Lung (tissue), 11 donors: ENCODE measurements at regions not wholly inside any gene's neighbourhood (a gene's known extent, or its start where the extent isn't known, plus 50 kb on each side); places are given as distances from the start of the nearest gene placed in this dataset.

Experiments
- ATAC-seq: fragments of 200-7000 bp; cut with Tn5 transposase; one replicate; pipeline ENCODE4 v1.9.1; 2020; ENCODE audit warnings: moderate number of reproducible peaks; ENCODE audit not compliant: insufficient read depth, low FRiP score
- DNase-seq, 3 donors: peaks; one replicate each; pipeline ENCODE4 v3.0.0-alpha.2; 2013 to 2017
- H3K27ac ChIP-seq, 2 donors: one replicate each; pipeline ENCODE4 v1.5.1; 2013; ENCODE audit warnings: mild to moderate bottlenecking in 2 of 2, moderate library complexity in 2 of 2, control low read depth in 1 of 2, inconsistent platforms in 1 of 2, low read depth in 1 of 2, low read length in 1 of 2
- H3K27me3 ChIP-seq, 3 donors: one replicate each; pipeline ENCODE4 v1.5.1; 2013; ENCODE audit warnings: low read length in 2 of 3; ENCODE audit not compliant: control insufficient read depth in 3 of 3, insufficient read depth in 3 of 3
- H3K36me3 ChIP-seq, 4 donors: one replicate each; pipeline ENCODE4 v1.5.1; 2013; ENCODE audit warnings: low read length in 4 of 4, mild to moderate bottlenecking in 1 of 4, moderate library complexity in 1 of 4; ENCODE audit not compliant: control insufficient read depth in 4 of 4, insufficient read depth in 4 of 4
- H3K4me1 ChIP-seq, 5 donors: one replicate each; pipeline ENCODE4 v1.5.1; 2013; ENCODE audit warnings: low read length in 5 of 5, mild to moderate bottlenecking in 2 of 5, moderate library complexity in 1 of 5; ENCODE audit not compliant: control insufficient read depth in 5 of 5, insufficient read depth in 5 of 5
- H3K4me3 ChIP-seq: one replicate; pipeline ENCODE4 v1.5.1; 2013; ENCODE audit warnings: mild to moderate bottlenecking, control low read depth, moderate library complexity
- H3K9ac ChIP-seq, 2 donors: one replicate each; pipeline ENCODE4 v1.5.1; 2013; ENCODE audit warnings: low read length in 2 of 2, control low read depth in 1 of 2; ENCODE audit not compliant: insufficient read depth in 1 of 2
- H3K9me3 ChIP-seq, 4 donors: one replicate each; pipeline ENCODE4 v1.5.1; 2013; ENCODE audit warnings: low read length in 3 of 4, mild to moderate bottlenecking in 1 of 4, moderate library complexity in 1 of 4; ENCODE audit not compliant: control insufficient read depth in 4 of 4, insufficient read depth in 3 of 4
- WGBS, 2 donors: extraction: QIAGEN DNeasy Blood & Tissue Kit; methylation state at CpG; one replicate each; pipeline ENCODE4 v1.1.7; 2013; 5-methylcytosine and 5-hydroxymethylcytosine counted together
- TF ChIP-seq, protein P1 (sequence below): IDR thresholded peaks from 2 replicates; pipeline ENCODE4 v1.5.1; 2012; ENCODE audit warnings: mild to moderate bottlenecking; ENCODE audit errors: control extremely low read depth, extremely low read depth
- donor health status: control.
- donor health status: control.
- donor health status: Bipolar disorder and iron deficiency.
- donor health status: healthy.
- donor health status: DM: yes; HTN: yes; CAD: no.

GRCh38 chrX:133475521-133475920, 60.2 kb upstream of the GPC4 start:
- 67 to 75% methylated on average over 1 of the region's 1 CpG for WGBS, 2 donors
- Histone ChIP-seq H3K9ac (no peak overlapping the region), H3K9me3 (no peaks in the 10 kb centered on the region), H3K4me1 (peaks cover 0 to 7% (median 0%) of the 10 kb centered on the region in 5 donors), H3K4me3 (no peak overlapping the region), H3K27ac (no peak overlapping the region), H3K27me3 (peaks cover under 1 to 7% (median 4%) of the 10 kb centered on the region in 3 donors), H3K36me3 (no peaks in the 10 kb centered on the region)
- TF ChIP-seq, protein P1, sequence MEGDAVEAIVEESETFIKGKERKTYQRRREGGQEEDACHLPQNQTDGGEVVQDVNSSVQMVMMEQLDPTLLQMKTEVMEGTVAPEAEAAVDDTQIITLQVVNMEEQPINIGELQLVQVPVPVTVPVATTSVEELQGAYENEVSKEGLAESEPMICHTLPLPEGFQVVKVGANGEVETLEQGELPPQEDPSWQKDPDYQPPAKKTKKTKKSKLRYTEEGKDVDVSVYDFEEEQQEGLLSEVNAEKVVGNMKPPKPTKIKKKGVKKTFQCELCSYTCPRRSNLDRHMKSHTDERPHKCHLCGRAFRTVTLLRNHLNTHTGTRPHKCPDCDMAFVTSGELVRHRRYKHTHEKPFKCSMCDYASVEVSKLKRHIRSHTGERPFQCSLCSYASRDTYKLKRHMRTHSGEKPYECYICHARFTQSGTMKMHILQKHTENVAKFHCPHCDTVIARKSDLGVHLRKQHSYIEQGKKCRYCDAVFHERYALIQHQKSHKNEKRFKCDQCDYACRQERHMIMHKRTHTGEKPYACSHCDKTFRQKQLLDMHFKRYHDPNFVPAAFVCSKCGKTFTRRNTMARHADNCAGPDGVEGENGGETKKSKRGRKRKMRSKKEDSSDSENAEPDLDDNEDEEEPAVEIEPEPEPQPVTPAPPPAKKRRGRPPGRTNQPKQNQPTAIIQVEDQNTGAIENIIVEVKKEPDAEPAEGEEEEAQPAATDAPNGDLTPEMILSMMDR = no peak
- ATAC-seq (no peak), DNase-seq (peak in 2 of 3 donors; percentile 49 to 67)

- H3K36me3 ChIP-seq = no peaks in the 10 kb centered on the region
- H3K27ac ChIP-seq = no peak overlapping the region
- TF ChIP-seq, protein P1 = no peak
- DNase-seq (no peak), ATAC-seq (no peak)
- H3K4me1 ChIP-seq = peaks cover 0 to 7% (median 0%) of the 10 kb centered on the region in 5 donors
- 73 to 84% methylated on average over 4 of the region's 4 CpGs for WGBS, 2 donors
- no peaks in the 10 kb centered on the region for H3K9me3 ChIP-seq
- no peak overlapping the region for H3K9ac ChIP-seq
- H3K27me3 ChIP-seq = peaks cover 0 to 6% (median 4%) of the 10 kb centered on the region in 3 donors
- no peak overlapping the region for H3K4me3 ChIP-seq
Measured at GRCh38 chrX:133474574-133474973, 59.3 kb upstream of the GPC4 start.

GRCh38 chrX:133473451-133473850, 58.2 kb upstream of the GPC4 start:
- TF ChIP-seq, protein P1 = no peak
- Histone ChIP-seq H3K27ac (no peak overlapping the region), H3K4me3 (no peak overlapping the region), H3K36me3 (no peaks in the 10 kb centered on the region), H3K9me3 (no peaks in the 10 kb centered on the region), H3K9ac (no peak overlapping the region), H3K4me1 (peaks cover 0 to 7% (median 0%) of the 10 kb centered on the region in 5 donors), H3K27me3 (peaks cover 0 to 10% (median 0%) of the 10 kb centered on the region in 3 donors)
- ATAC-seq (no peak), DNase-seq (no peak)

DNA sequence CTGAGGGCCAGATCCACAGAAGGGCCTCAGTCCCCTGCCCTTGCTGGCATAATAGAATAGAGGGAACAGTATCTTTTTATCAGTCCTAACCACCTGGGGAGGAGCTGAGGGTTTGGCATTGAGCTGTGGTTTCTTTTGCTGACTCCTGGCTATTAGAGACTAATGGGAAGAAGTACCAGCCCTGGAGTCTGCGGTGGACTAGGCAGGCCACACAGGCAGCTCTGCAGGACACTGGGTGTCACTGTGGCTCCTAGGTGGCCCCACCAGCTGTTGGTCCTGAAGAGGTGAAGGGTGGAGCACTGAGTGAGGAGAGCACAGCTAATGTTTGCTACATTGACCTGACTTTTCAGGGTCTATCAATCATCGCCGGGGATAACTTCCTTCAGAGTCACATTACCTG, 52.8 kb upstream of the GPC4 start:
- H3K4me3 ChIP-seq = no peak overlapping the region
- no peaks in the 10 kb centered on the region for H3K36me3 ChIP-seq
- DNase-seq (no peak), ATAC-seq (no peak)
- no peak overlapping the region for H3K27ac ChIP-seq
- WGBS, 2 donors = 24 to 60% methylated on average over 3 of the region's 3 CpGs
- TF ChIP-seq, protein P1 = no peak
- no peaks in the 10 kb centered on the region for H3K4me1 ChIP-seq
- H3K9me3 ChIP-seq = no peaks in the 10 kb centered on the region
- peaks cover 0 to 11% (median 0%) of the 10 kb centered on the region in 3 donors for H3K27me3 ChIP-seq
- H3K9ac ChIP-seq = no peak overlapping the region
